ENCODE measurements at regions not wholly inside any gene's neighbourhood (a gene's known extent, or its start where the extent isn't known, plus 50 kb on each side); places are given as distances from the start of the nearest gene placed in this dataset.

DNA sequence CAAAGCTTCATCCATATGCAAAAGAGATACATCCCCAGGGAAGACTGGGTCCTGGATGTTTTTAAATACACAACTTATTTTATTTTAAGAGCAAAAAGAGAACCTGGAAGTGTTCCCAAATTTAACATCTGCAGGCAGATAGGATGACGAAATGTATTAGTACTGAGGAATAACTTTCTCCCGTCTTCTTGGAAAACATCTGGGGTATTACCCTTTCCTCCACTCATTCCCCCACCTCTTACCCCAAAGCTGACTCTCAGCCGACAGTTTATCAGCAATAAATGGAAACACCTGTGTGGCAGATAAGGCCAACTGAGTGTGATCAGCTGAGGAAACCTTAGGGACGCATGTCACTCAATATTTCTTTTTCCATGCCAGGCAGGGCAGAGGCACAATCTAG is 435.6 kb upstream of the NPVF start:
- H3K4me1 ChIP-seq (ENCODE audit: control insufficient read depth in 1 of 2, insufficient read depth in 2 of 2, low read length in 2 of 2), result peaks cover 5 to 13% of the 10 kb centered on the region in 2 donors
- peaks cover 0 to 5% of the 10 kb centered on the region in 2 donors for H3K27me3 ChIP-seq (ENCODE audit: control insufficient read depth in 1 of 2, insufficient read depth in 2 of 2, low read length in 2 of 2)
- no peaks in the 10 kb centered on the region for H3K9me3 ChIP-seq (ENCODE audit: control insufficient read depth in 1 of 2, low read length in 2 of 2)
- no peak overlapping the region for H3K27ac ChIP-seq (ENCODE audit: low read depth, low read length)
- H3K36me3 ChIP-seq (ENCODE audit: control insufficient read depth in 1 of 2, insufficient read depth in 2 of 2, low read length in 2 of 2), result no peaks in the 10 kb centered on the region
- no peak overlapping the region for H3K4me3 ChIP-seq (ENCODE audit: low read depth in 1 of 2, low read length in 2 of 2)
- no peak overlapping the region for H3K9ac ChIP-seq (ENCODE audit: low read depth in 1 of 2, low read length in 2 of 2)

DNA sequence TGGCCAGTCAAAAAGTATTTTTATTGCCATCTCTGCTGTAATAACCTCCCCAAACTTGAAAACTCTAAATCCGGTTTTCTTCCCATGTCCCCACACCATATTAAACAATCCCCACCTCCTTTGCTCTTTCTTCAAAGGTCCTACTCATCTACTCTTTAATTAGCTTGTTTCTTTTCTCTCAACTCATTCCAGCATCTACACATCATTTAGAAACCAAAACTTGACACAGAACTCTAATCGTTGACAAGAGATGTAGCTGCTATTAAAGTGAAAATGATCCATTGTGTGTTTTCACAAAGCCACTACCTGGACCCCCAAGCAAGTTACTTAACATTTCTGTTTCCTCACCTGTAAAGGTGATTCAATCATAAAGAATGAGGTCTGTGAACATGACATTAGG is 436.3 kb upstream of the NPVF start:
- H3K9me3 ChIP-seq (ENCODE audit: control insufficient read depth in 1 of 2, low read length in 2 of 2), result no peaks in the 10 kb centered on the region
- H3K9ac ChIP-seq (ENCODE audit: low read depth in 1 of 2, low read length in 2 of 2), result no peak overlapping the region
- peaks cover 5 to 13% of the 10 kb centered on the region in 2 donors for H3K4me1 ChIP-seq (ENCODE audit: control insufficient read depth in 1 of 2, insufficient read depth in 2 of 2, low read length in 2 of 2)
- H3K27me3 ChIP-seq (ENCODE audit: control insufficient read depth in 1 of 2, insufficient read depth in 2 of 2, low read length in 2 of 2), result peaks cover 0 to 5% of the 10 kb centered on the region in 2 donors
- H3K4me3 ChIP-seq (ENCODE audit: low read depth in 1 of 2, low read length in 2 of 2), result no peak overlapping the region
- no peak overlapping the region for H3K27ac ChIP-seq (ENCODE audit: low read depth, low read length)
- H3K36me3 ChIP-seq (ENCODE audit: control insufficient read depth in 1 of 2, insufficient read depth in 2 of 2, low read length in 2 of 2), result no peaks in the 10 kb centered on the region

DNA sequence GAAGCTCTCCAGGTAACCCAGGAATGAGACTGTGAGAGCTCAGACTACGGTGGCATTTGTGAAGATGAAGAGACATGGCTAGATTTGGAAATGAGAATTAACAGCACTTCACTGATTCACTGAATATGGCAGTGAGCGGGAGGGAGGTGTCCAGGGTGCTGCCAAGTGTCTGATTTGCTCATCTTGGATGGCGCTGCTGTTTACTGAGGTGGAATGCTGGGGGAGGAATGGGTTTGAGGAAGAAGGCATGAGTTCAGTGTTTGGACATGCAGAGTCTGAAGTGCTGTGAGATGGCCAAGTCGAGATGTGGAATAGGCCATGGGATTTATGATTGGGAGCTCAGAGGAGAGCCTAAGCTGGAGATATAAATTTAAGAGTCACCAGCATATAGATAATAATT is 437.1 kb upstream of the NPVF start:
- no peak overlapping the region for H3K27ac ChIP-seq (ENCODE audit: low read depth, low read length)
- H3K9me3 ChIP-seq (ENCODE audit: control insufficient read depth in 1 of 2, low read length in 2 of 2), result no peaks in the 10 kb centered on the region
- H3K4me3 ChIP-seq (ENCODE audit: low read depth in 1 of 2, low read length in 2 of 2), result no peak overlapping the region
- H3K36me3 ChIP-seq (ENCODE audit: control insufficient read depth in 1 of 2, insufficient read depth in 2 of 2, low read length in 2 of 2), result no peaks in the 10 kb centered on the region
- no peak overlapping the region for H3K9ac ChIP-seq (ENCODE audit: low read depth in 1 of 2, low read length in 2 of 2)
- H3K27me3 ChIP-seq (ENCODE audit: control insufficient read depth in 1 of 2, insufficient read depth in 2 of 2, low read length in 2 of 2), result peaks cover 0 to 5% of the 10 kb centered on the region in 2 donors
- H3K4me1 ChIP-seq (ENCODE audit: control insufficient read depth in 1 of 2, insufficient read depth in 2 of 2, low read length in 2 of 2), result peaks cover 5 to 13% of the 10 kb centered on the region in 2 donors

DNA sequence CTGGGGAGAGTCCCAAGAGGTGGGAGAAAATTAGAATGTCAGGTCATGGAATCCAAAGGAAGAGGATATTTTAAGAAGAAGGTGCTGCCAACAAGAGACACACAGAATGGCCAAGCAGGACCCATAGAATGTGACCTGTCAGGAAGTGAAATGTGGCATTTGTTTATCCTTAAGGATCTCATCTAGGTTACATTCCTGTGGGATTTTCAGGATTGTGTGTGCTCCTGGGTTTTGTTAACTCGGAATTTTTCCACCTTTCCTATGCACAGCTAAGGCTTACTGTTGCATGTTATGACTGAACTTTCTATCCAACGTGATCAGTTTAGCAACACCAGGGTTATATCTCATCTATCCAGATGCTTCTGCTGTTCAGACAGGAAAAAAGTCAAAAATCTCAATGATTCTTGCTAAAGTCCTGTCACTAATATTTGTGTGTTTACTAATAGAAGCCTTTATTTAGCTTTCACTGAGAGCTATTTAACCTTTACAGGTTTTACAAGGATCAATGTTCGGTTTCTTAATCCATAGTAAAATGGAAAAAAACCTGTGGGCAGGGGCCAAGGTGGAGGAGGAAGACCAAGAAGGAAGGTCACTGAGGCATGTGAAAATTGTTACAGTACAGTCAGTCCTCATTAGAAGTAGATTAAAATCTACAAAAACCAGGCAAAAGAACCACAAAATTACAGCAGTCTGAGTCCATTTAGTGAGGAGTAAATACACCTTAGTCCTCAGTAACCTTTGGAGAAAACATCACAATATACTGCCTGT is 437.8 kb upstream of the NPVF start:
- Histone ChIP-seq H3K9ac (ENCODE audit: low read depth in 1 of 2, low read length in 2 of 2) (no peak overlapping the region), H3K36me3 (ENCODE audit: control insufficient read depth in 1 of 2, insufficient read depth in 2 of 2, low read length in 2 of 2) (no peaks in the 10 kb centered on the region), H3K27ac (ENCODE audit: low read depth, low read length) (no peak overlapping the region), H3K4me3 (ENCODE audit: low read depth in 1 of 2, low read length in 2 of 2) (no peak overlapping the region), H3K4me1 (ENCODE audit: control insufficient read depth in 1 of 2, insufficient read depth in 2 of 2, low read length in 2 of 2) (peaks cover 5 to 13% of the 10 kb centered on the region in 2 donors), H3K9me3 (ENCODE audit: control insufficient read depth in 1 of 2, low read length in 2 of 2) (no peaks in the 10 kb centered on the region), H3K27me3 (ENCODE audit: control insufficient read depth in 1 of 2, insufficient read depth in 2 of 2, low read length in 2 of 2) (peaks cover 0 to 5% of the 10 kb centered on the region in 2 donors)

DNA sequence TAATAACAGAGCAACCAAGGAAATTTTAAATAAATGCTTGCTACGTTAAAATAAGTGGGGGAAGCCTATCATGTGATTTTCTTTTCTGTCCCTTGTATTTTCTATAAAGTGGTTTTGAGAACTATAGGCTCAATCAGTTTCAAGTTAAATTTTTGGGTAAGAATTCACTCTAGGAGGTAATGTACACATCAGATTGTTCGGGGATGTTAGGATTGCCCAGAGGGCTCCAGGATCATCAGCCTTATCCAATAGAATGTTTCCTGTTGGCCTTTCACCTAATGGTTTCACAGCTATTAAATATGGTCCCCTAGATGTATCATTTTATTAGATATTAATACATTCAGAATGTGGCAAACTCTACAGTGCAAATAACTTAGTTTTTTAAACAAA is 438.4 kb upstream of the NPVF start:
- Histone ChIP-seq H3K36me3 (ENCODE audit: control insufficient read depth in 1 of 2, insufficient read depth in 2 of 2, low read length in 2 of 2) (no peaks in the 10 kb centered on the region), H3K9ac (ENCODE audit: low read depth in 1 of 2, low read length in 2 of 2) (no peak overlapping the region), H3K27me3 (ENCODE audit: control insufficient read depth in 1 of 2, insufficient read depth in 2 of 2, low read length in 2 of 2) (peaks cover 0 to 5% of the 10 kb centered on the region in 2 donors), H3K4me1 (ENCODE audit: control insufficient read depth in 1 of 2, insufficient read depth in 2 of 2, low read length in 2 of 2) (peaks cover 5 to 13% of the 10 kb centered on the region in 2 donors), H3K4me3 (ENCODE audit: low read depth in 1 of 2, low read length in 2 of 2) (no peak overlapping the region), H3K9me3 (ENCODE audit: control insufficient read depth in 1 of 2, low read length in 2 of 2) (no peaks in the 10 kb centered on the region), H3K27ac (ENCODE audit: low read depth, low read length) (no peak overlapping the region)

DNA sequence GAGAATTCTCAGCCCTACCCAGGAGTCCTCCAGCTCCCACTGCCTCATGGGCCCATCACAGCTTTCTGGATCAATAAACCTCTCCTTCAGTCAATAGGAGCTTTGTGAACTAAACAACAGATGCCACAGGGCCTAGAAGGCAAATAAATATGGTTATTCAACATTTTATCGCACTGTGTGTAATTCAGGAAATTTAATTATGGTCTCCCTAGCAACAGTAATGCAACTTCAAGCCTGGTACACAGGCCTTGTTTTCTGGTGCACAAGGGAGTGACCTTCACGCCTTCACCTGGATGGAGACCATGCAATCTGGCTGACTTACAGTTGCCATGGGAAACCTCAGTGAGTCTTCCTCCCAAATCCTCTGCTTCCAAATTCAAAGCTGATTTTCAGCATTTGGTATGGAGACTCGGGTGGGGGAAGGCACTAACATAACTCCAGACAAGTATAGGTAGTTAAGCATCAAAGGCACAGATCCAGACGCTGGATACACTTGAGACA is 441.0 kb upstream of the NPVF start:
- Histone ChIP-seq H3K9ac (ENCODE audit: low read depth in 1 of 2, low read length in 2 of 2) (no peak overlapping the region), H3K4me3 (ENCODE audit: low read depth in 1 of 2, low read length in 2 of 2) (no peak overlapping the region), H3K27ac (ENCODE audit: low read depth, low read length) (no peak overlapping the region), H3K36me3 (ENCODE audit: control insufficient read depth in 1 of 2, insufficient read depth in 2 of 2, low read length in 2 of 2) (no peaks in the 10 kb centered on the region), H3K4me1 (ENCODE audit: control insufficient read depth in 1 of 2, insufficient read depth in 2 of 2, low read length in 2 of 2) (peaks cover 0 to under 1% of the 10 kb centered on the region in 2 donors), H3K9me3 (ENCODE audit: control insufficient read depth in 1 of 2, low read length in 2 of 2) (no peaks in the 10 kb centered on the region), H3K27me3 (ENCODE audit: control insufficient read depth in 1 of 2, insufficient read depth in 2 of 2, low read length in 2 of 2) (peaks cover 0 to 5% of the 10 kb centered on the region in 2 donors)

DNA sequence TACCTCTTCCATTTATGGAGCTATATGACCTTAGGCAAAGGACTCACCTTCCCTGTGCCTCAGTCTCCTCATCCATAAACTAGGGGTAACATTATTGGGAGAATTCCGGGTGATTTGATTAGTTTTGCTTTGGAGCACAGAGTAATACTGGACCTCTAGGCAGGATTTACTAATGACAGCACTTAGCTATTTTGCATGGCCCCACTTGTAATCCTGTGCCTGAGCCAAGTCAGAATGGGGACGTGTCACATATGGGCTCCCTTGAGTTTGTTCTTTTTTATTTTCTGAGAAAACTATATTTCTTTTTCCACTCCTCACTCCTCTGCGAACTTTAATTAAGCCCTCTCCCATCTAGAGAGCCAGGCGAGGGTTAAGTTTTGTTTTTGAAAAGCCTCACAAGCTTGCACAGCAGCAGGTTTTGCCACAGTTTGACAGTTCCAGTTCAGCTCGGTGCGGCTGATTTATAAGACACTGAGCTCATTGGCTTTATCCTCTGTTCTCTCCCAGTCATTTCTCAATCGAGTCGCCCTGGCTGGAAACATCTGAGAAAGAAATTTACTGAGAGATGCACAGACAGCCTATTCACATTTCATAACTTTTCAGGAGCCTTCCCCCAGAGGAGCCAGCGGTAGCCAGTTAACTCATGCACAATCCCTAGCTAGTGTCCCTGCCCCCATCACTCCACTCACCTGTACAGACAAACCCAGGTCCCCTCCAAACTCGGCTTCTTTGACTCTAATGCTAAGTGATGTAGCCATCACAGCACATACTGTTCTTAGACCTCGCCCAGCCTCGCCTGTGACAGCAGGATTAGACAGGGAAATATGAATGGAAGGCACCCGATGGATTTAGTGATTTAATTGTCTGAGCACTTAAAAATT is 441.9 kb upstream of the NPVF start:
- no peak overlapping the region for H3K27ac ChIP-seq (ENCODE audit: low read depth, low read length)
- H3K9me3 ChIP-seq (ENCODE audit: control insufficient read depth in 1 of 2, low read length in 2 of 2), result no peaks in the 10 kb centered on the region
- no peak overlapping the region for H3K9ac ChIP-seq (ENCODE audit: low read depth in 1 of 2, low read length in 2 of 2)
- H3K4me1 ChIP-seq (ENCODE audit: control insufficient read depth in 1 of 2, insufficient read depth in 2 of 2, low read length in 2 of 2), result no peaks in the 10 kb centered on the region
- no peaks in the 10 kb centered on the region for H3K36me3 ChIP-seq (ENCODE audit: control insufficient read depth in 1 of 2, insufficient read depth in 2 of 2, low read length in 2 of 2)
- H3K27me3 ChIP-seq (ENCODE audit: control insufficient read depth in 1 of 2, insufficient read depth in 2 of 2, low read length in 2 of 2), result no peaks in the 10 kb centered on the region
- no peak overlapping the region for H3K4me3 ChIP-seq (ENCODE audit: low read depth in 1 of 2, low read length in 2 of 2)

DNA sequence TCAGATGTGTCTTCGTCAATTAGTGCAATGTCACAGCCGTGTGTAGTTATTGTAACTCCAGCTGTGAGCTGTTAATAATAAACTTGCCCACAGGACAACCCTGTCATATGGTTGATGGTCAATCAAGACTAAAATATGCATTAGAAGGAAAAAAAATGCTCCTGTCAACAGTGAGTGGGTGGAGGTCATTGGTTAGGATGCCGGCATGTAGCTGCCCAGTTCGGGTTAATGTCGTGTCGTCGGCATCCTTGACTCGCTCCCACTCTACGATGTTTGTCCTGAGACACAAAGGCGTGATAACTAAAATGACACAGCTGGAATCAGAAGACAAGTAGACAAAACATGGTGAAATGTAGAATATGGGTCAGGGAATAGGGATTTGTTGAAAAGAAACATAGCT is 442.8 kb upstream of the NPVF start:
- Histone ChIP-seq H3K9me3 (ENCODE audit: control insufficient read depth in 1 of 2, low read length in 2 of 2) (no peaks in the 10 kb centered on the region), H3K36me3 (ENCODE audit: control insufficient read depth in 1 of 2, insufficient read depth in 2 of 2, low read length in 2 of 2) (no peaks in the 10 kb centered on the region), H3K27ac (ENCODE audit: low read depth, low read length) (no peak overlapping the region), H3K4me3 (ENCODE audit: low read depth in 1 of 2, low read length in 2 of 2) (no peak overlapping the region), H3K27me3 (ENCODE audit: control insufficient read depth in 1 of 2, insufficient read depth in 2 of 2, low read length in 2 of 2) (no peaks in the 10 kb centered on the region), H3K4me1 (ENCODE audit: control insufficient read depth in 1 of 2, insufficient read depth in 2 of 2, low read length in 2 of 2) (no peaks in the 10 kb centered on the region), H3K9ac (ENCODE audit: low read depth in 1 of 2, low read length in 2 of 2) (no peak overlapping the region)

DNA sequence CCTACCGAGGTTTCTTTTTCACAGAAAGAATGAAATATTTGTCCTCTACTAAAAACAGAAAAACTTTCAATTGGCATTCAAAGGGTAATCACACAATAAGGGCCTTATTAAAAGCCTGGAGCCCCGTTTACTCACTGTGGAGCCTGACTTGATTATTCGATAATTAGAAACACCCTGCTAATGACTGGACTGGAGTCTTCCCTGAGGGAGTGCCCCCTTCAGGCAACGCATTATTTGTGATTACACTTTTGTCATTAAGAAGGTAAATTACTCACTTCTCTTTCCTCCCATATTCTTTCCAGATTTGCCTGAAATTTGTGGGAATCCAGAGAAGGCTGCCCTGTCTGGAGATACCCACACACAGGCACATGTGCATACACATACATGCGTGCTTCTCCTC is 444.2 kb upstream of the NPVF start:
- no peak overlapping the region for H3K4me3 ChIP-seq (ENCODE audit: low read depth in 1 of 2, low read length in 2 of 2)
- H3K27me3 ChIP-seq (ENCODE audit: control insufficient read depth in 1 of 2, insufficient read depth in 2 of 2, low read length in 2 of 2), result no peaks in the 10 kb centered on the region
- H3K27ac ChIP-seq (ENCODE audit: low read depth, low read length), result no peak overlapping the region

DNA sequence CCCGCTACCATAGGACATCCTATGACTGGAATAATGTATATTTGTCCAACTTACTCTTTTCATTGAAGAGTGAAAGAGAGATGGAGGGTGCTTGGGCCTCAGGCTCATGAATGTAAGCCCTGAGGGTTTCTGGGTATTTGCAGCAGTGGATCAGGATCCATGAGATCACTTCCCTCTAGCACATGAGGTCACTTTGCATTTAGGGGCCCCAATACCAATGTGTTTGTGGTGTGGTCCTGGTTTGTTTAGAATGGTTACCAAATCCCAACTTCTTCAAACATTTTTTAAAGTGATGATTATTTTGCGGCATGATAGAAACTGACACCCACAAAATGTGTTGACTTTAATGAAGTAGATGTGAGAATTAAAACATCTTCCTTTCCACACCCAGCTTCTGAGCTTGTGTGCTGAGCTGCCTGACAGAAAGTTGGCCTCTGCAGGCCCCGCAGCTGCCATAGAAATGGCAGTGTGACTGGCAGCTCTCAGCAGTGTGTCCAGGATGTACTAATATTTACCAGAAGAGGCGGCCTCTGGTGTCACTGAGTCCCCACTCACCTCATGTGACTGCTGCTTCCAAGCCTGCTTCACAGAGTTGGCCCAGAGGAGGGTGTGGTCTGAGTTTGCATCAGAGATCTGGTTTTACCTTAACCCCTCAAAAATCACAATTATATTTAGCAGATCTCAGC is 447.6 kb upstream of the NPVF start:
- Histone ChIP-seq H3K9ac (ENCODE audit: low read depth in 1 of 2, low read length in 2 of 2) (no peak overlapping the region), H3K9me3 (ENCODE audit: control insufficient read depth in 1 of 2, low read length in 2 of 2) (no peaks in the 10 kb centered on the region), H3K36me3 (ENCODE audit: control insufficient read depth in 1 of 2, insufficient read depth in 2 of 2, low read length in 2 of 2) (no peaks in the 10 kb centered on the region), H3K27me3 (ENCODE audit: control insufficient read depth in 1 of 2, insufficient read depth in 2 of 2, low read length in 2 of 2) (no peaks in the 10 kb centered on the region), H3K27ac (ENCODE audit: low read depth, low read length) (no peak overlapping the region), H3K4me1 (ENCODE audit: control insufficient read depth in 1 of 2, insufficient read depth in 2 of 2, low read length in 2 of 2) (no peaks in the 10 kb centered on the region), H3K4me3 (ENCODE audit: low read depth in 1 of 2, low read length in 2 of 2) (no peak overlapping the region)

More for the DNA sequence above, 444.2 kb upstream of the NPVF start:
- Histone ChIP-seq H3K4me1 (ENCODE audit: control insufficient read depth in 1 of 2, insufficient read depth in 2 of 2, low read length in 2 of 2) (no peaks in the 10 kb centered on the region), H3K9ac (ENCODE audit: low read depth in 1 of 2, low read length in 2 of 2) (no peak overlapping the region), H3K9me3 (ENCODE audit: control insufficient read depth in 1 of 2, low read length in 2 of 2) (no peaks in the 10 kb centered on the region), H3K36me3 (ENCODE audit: control insufficient read depth in 1 of 2, insufficient read depth in 2 of 2, low read length in 2 of 2) (no peaks in the 10 kb centered on the region)
